Fibroblast of pulmonary artery (primary cell): ENCODE measurements at regions not wholly inside any gene's neighbourhood (a gene's known extent, or its start where the extent isn't known, plus 50 kb on each side); places are given as distances from the start of the nearest gene placed in this dataset.

Source experiments
- DNase-seq: peaks from one replicate; pipeline ENCODE4 v3.0.0-alpha.2; 2010; ENCODE audit warnings: low read depth
- H3K4me3 ChIP-seq: replicated peaks from 2 replicates; pipeline ENCODE4 v1.5.1; 2011; ENCODE audit warnings: low read depth, mild to moderate bottlenecking, control low read depth, low read length, moderate library complexity
- CTCF ChIP-seq: IDR thresholded peaks from 2 replicates; pipeline ENCODE4 v1.5.1; 2011; ENCODE audit warnings: mild to moderate bottlenecking, control low read depth, low read length, inconsistent platforms; ENCODE audit errors: missing control alignments

DNA sequence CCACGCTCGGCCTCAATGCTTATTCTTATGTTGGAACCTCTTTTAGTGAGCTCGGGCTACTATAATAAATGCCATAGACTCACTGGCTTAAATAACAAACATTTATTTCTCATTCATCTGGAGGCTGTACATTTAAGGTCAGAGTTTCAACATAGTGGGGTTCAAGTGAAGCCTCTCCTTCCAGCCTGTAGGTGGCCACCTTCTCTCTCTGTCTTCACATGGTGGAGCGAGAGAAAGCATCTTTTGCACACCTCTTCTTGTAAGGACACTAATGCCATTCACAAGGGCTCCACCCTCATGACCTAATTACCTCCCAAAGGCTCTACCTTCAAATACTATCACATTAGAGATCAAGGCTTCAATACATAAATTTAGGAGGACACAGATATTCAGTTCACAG is 520.3 kb upstream of the EPHA6 start:
- TF ChIP-seq CTCF = no peak
- DNase-seq = no peak
- no peak overlapping the region for H3K4me3 ChIP-seq

- no peak for TF ChIP-seq CTCF
- no peak for DNase-seq
- H3K4me3 ChIP-seq = no peak overlapping the region
Measured at GRCh38 chr3:96300743-96301142, 513.7 kb upstream of the EPHA6 start.

DNA sequence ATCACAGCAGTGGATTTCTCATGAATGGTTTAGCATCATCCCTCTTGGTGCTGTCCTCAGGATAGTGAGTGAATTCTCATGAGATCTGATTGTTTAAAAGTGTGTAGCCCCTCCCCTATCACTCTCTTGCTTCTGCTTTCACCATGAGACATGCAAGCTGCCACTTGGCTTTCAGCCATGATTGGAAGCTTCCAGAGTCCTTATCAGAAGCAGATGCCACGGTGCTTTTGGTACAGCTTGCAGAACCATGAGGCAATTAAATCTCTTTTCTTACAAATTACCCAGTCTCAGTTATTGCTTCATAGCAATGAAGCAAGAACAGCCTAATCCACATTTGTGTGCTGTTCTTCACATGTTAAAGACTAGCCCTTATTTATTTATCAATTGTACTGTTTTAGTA is 495.2 kb upstream of the EPHA6 start:
- DNase-seq = no peak
- H3K4me3 ChIP-seq = no peak overlapping the region
- no peak for TF ChIP-seq CTCF

DNA sequence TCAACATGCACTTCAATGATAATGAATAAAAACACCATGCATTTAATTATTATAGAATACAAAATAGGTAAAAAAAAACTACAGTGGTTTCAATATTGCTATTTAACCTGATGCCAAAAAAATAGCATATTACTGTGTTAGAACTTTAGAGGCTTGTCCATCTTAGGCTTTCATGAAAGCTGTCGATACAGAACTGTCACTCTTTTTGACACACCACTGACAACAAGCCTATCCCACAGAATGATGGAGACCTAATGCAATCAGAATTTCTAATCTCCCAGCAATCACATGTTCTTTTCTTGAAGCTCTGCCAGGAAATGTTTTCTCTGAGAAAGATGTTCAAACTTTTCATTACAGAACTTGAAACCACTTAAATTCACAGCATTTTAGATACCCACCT is 490.3 kb upstream of the EPHA6 start:
- no peak for TF ChIP-seq CTCF

DNA sequence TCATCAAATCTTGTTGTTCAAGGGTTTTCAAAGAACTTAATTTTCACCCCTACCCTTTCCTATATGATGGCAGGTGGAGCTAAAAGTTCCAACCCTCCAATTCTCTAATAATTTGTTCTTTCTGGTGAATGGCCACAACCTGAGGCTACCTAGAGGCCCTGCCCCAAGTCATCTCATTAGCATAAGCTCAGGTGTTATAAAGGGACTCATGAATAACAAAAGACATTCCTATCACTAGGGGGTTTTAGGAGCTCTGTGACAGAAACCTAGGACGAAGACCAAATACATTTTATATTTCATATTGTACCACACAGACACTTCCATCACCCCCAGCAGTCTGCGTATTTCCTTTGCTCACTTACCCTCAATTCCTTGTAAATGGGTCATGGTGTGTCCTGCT is 483.6 kb upstream of the EPHA6 start:
- no peak for DNase-seq
- H3K4me3 ChIP-seq = no peak overlapping the region
- no peak for TF ChIP-seq CTCF

More for the DNA sequence above, 490.3 kb upstream of the EPHA6 start:
- no peak overlapping the region for H3K4me3 ChIP-seq
- no peak for DNase-seq

GRCh38 chr3:96331341-96331740 is 483.1 kb upstream of the EPHA6 start:
- no peak overlapping the region for H3K4me3 ChIP-seq
- DNase-seq = no peak
- no peak for TF ChIP-seq CTCF

DNA sequence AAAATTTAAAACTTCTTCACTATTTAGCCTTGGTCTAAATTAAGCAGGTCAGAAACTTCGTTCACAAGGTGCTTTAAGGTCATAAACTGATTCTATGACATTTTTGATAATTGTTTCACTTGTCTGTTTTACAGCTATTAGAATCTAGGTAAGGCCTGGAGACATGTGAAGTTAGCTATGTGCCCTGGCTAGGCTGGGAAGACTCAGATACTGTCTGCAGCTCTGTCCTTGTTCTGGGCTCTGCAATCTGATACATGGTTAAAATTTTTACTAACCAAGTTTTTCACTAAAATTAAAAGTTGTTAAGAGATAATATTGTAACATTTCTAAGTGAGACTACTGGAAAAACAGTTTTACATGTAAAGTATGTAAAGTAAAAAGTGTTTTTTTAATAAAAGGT is 479.6 kb upstream of the EPHA6 start:
- no peak overlapping the region for H3K4me3 ChIP-seq
- no peak for TF ChIP-seq CTCF
- DNase-seq = no peak
